NT2/D1 (cell line): ENCODE measurements at regions not wholly inside any gene's neighbourhood (a gene's known extent, or its start where the extent isn't known, plus 50 kb on each side); places are given as distances from the start of the nearest gene placed in this dataset.

Source experiments
- SUZ12 ChIP-seq: IDR thresholded peaks from 2 replicates; pipeline ENCODE4 v1.6.1; 2011; ENCODE audit not compliant: insufficient read length, insufficient read depth; ENCODE audit errors: extremely low read depth
- YY1 ChIP-seq: IDR thresholded peaks from 2 replicates; pipeline ENCODE4 v1.6.1; 2011; ENCODE audit not compliant: insufficient read length, insufficient read depth
- ZNF274 ChIP-seq: IDR thresholded peaks from 2 replicates; pipeline ENCODE4 v1.6.1; 2011; ENCODE audit warnings: mild to moderate bottlenecking, low read depth, low read length

- no peak for TF ChIP-seq YY1
- TF ChIP-seq ZNF274: no peak
- TF ChIP-seq SUZ12: no peak
Observed at GRCh38 chr14:81982046-81982445, 448.4 kb upstream of the SEL1L start.
